Muscle of arm (tissue), 1 donor: ENCODE measurements at regions not wholly inside any gene's neighbourhood (a gene's known extent, or its start where the extent isn't known, plus 50 kb on each side); places are given as distances from the start of the nearest gene placed in this dataset.

ENCODE experiments used
- DNase-seq: peaks from one replicate; pipeline ENCODE4 v3.0.0-alpha.2; 2013

- DNase-seq = no peak
Measured at GRCh38 chr2:236689981-236690380, 120.4 kb downstream of the ACKR3 start.

- DNase-seq = no peak
Measured at GRCh38 chr2:236690726-236691125, 121.1 kb downstream of the ACKR3 start.

- DNase-seq = no peak
Measured at GRCh38 chr2:236691799-236692167, 122.2 kb downstream of the ACKR3 start.

- no peak for DNase-seq
Measured at GRCh38 chr2:236692937-236693336, 123.3 kb downstream of the ACKR3 start.

- DNase-seq = no peak
Measured at GRCh38 chr2:236693531-236693930, 123.9 kb downstream of the ACKR3 start.

GRCh38 chr2:236694146-236694888 is 124.7 kb downstream of the ACKR3 start:
- DNase-seq = no peak

GRCh38 chr2:236696834-236697233 is 127.2 kb downstream of the ACKR3 start:
- DNase-seq = no peak

GRCh38 chr2:236698016-236698627 is 128.5 kb downstream of the ACKR3 start:
- no peak for DNase-seq

- no peak for DNase-seq
Measured at GRCh38 chr2:236700703-236701102, 131.1 kb downstream of the ACKR3 start.

GRCh38 chr2:236702657-236703372 is 133.2 kb downstream of the ACKR3 start:
- DNase-seq = no peak

- no peak for DNase-seq
Measured at GRCh38 chr2:236703373-236703709, 133.7 kb downstream of the ACKR3 start.

- DNase-seq = no peak
Measured at GRCh38 chr2:236703906-236704305, 134.3 kb downstream of the ACKR3 start.

- DNase-seq = no peak
Measured at GRCh38 chr2:236704887-236705286, 135.3 kb downstream of the ACKR3 start.

- no peak for DNase-seq
Measured at GRCh38 chr2:236705295-236706105, 135.9 kb downstream of the ACKR3 start.

- no peak for DNase-seq
Measured at GRCh38 chr2:236706288-236706687, 136.7 kb downstream of the ACKR3 start.

- no peak for DNase-seq
Measured at GRCh38 chr2:236706803-236707202, 137.2 kb downstream of the ACKR3 start.

GRCh38 chr2:236711440-236711839 is 141.8 kb downstream of the ACKR3 start:
- DNase-seq = no peak

- no peak for DNase-seq
Measured at GRCh38 chr2:236712304-236712703, 142.7 kb downstream of the ACKR3 start.

- no peak for DNase-seq
Measured at GRCh38 chr2:236712961-236713673, 143.5 kb downstream of the ACKR3 start.

GRCh38 chr2:236714080-236714479 is 144.5 kb downstream of the ACKR3 start:
- no peak for DNase-seq

GRCh38 chr2:236715077-236715476 is 145.5 kb downstream of the ACKR3 start:
- DNase-seq = no peak

- DNase-seq = no peak
Measured at GRCh38 chr2:236715491-236715961, 145.9 kb downstream of the ACKR3 start.
